HepG2 (cell line): ENCODE measurements at regions not wholly inside any gene's neighbourhood (a gene's known extent, or its start where the extent isn't known, plus 50 kb on each side); places are given as distances from the start of the nearest gene placed in this dataset.

Source experiments
- GTF3A ChIP-seq: sonication (generic); formaldehyde crosslinking; conservative IDR thresholded peaks from 2 replicates; pipeline ENCODE4 v1.4.0; 2020; ENCODE audit warnings: mild to moderate bottlenecking, missing genetic modification reagents
- MAFK ChIP-seq, 2 experiments: IDR thresholded peaks in 1 of 2; conservative IDR thresholded peaks in 1 of 2; 2 replicates each; pipeline ENCODE4 v1.6.1; 2011; ENCODE audit warnings: improper control_type of control experiment in 2 of 2, low read length in 2 of 2
- NR2C2 ChIP-seq: sonication (generic); formaldehyde crosslinking; IDR thresholded peaks from 2 replicates; pipeline ENCODE4 v1.4.0; 2020; ENCODE audit warnings: missing genetic modification reagents, mild to moderate bottlenecking, moderate library complexity, borderline replicate concordance
- NR3C1 ChIP-seq: sonication (generic); formaldehyde crosslinking; IDR thresholded peaks from 2 replicates; pipeline ENCODE4 v1.4.0; 2020; ENCODE audit warnings: missing genetic modification reagents
- POLR2A ChIP-seq, 2 experiments: IDR thresholded peaks; 2 replicates each; pipeline ENCODE4 v1.6.1; 2011; ENCODE audit warnings: low read depth in 2 of 2, low read length in 2 of 2, mild to moderate bottlenecking in 1 of 2, moderate library complexity in 1 of 2; ENCODE audit not compliant: insufficient read depth in 1 of 2
- ZFP1 ChIP-seq: IDR thresholded peaks from 2 replicates; pipeline ENCODE4 v1.6.1; 2016
- ZFP36L2 ChIP-seq: sonication (generic); formaldehyde crosslinking; IDR thresholded peaks from 2 replicates; pipeline ENCODE4 v1.4.0; 2020; ENCODE audit warnings: missing genetic modification reagents
- ZNF562 ChIP-seq: sonication (generic); formaldehyde crosslinking; IDR thresholded peaks from 2 replicates; pipeline ENCODE4 v1.8.0; 2022; ENCODE audit warnings: missing genetic modification reagents, borderline replicate concordance
- ZSCAN31 ChIP-seq: sonication (generic); formaldehyde crosslinking; IDR thresholded peaks from 2 replicates; pipeline ENCODE4 v1.5.0; 2020; ENCODE audit warnings: low read depth, mild to moderate bottlenecking, missing genetic modification reagents
- TF ChIP-seq, protein P1 (sequence below): conservative IDR thresholded peaks from 2 replicates; pipeline ENCODE4 v1.6.1; 2018; ENCODE audit warnings: missing genetic modification reagents
- TF ChIP-seq, protein P2 (sequence below): IDR thresholded peaks from 2 replicates; pipeline ENCODE4 v1.6.1; 2016; ENCODE audit warnings: missing compliant biosample characterization, missing genetic modification reagents, borderline replicate concordance
- TF ChIP-seq, protein P3 (sequence below): sonication (generic); formaldehyde crosslinking; IDR thresholded peaks from 2 replicates; pipeline ENCODE4 v1.4.0; 2020; ENCODE audit warnings: mild to moderate bottlenecking, missing genetic modification reagents
- TF ChIP-seq, protein P4 (sequence below): sonication (generic); formaldehyde crosslinking; IDR thresholded peaks from 2 replicates; pipeline ENCODE4 v1.5.0; 2020; ENCODE audit warnings: mild to moderate bottlenecking, missing genetic modification reagents, moderate library complexity
- TF ChIP-seq, protein P5 (sequence below): sonication (generic); formaldehyde crosslinking; IDR thresholded peaks from 2 replicates; pipeline ENCODE4 v1.4.0; 2020; ENCODE audit warnings: mild to moderate bottlenecking, missing genetic modification reagents

DNA sequence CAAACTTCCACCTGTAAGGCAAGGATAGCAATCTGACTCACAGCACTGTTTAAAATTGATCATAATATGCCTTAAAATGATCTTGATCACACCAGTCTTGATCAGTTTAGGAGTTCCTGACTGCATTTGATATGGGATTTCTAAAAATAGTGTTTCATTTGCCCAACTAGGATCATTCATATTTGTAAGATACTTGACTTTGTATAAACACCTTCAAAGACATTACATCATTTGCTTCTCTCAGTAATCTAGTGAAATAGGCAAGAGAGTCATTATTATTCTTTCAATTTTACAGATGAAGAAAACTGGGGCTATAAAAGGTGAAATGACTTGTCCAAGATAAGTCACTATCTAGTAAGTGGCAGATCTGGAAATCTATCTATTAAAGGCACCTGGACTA, 521.1 kb downstream of the GATA3 start:
- TF ChIP-seq, protein P1, sequence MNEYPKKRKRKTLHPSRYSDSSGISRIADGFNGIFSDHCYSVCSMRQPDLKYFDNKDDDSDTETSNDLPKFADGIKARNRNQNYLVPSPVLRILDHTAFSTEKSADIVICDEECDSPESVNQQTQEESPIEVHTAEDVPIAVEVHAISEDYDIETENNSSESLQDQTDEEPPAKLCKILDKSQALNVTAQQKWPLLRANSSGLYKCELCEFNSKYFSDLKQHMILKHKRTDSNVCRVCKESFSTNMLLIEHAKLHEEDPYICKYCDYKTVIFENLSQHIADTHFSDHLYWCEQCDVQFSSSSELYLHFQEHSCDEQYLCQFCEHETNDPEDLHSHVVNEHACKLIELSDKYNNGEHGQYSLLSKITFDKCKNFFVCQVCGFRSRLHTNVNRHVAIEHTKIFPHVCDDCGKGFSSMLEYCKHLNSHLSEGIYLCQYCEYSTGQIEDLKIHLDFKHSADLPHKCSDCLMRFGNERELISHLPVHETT (CRISPR knock-in tag): no peak
- TF ChIP-seq GTF3A (CRISPR knock-in tag) (no peak), MAFK (conservative IDR thresholded peaks at IDR 0.05 in 1 of 2, IDR thresholded peaks at IDR 0.05 in 1 of 2; ENCODE audit: low read length in 2 of 2) (no peak), NR2C2 (CRISPR knock-in tag) (no peak), POLR2A (IDR thresholded peaks at IDR 0.05; ENCODE audit: insufficient read depth in 1 of 2, low read depth in 2 of 2, low read length in 2 of 2) (no peak), ZSCAN31 (no peak), ZFP36L2 (CRISPR knock-in tag) (no peak), ZFP1 (CRISPR knock-in tag) (no peak), ZNF562 (CRISPR knock-in tag) (no peak), NR3C1 (CRISPR knock-in tag) (no peak)
- TF ChIP-seq, protein P2, sequence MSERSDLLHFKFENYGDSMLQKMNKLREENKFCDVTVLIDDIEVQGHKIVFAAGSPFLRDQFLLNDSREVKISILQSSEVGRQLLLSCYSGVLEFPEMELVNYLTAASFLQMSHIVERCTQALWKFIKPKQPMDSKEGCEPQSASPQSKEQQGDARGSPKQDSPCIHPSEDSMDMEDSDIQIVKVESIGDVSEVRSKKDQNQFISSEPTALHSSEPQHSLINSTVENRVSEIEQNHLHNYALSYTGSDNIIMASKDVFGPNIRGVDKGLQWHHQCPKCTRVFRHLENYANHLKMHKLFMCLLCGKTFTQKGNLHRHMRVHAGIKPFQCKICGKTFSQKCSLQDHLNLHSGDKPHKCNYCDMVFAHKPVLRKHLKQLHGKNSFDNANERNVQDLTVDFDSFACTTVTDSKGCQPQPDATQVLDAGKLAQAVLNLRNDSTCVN: no peak
- TF ChIP-seq, protein P3, sequence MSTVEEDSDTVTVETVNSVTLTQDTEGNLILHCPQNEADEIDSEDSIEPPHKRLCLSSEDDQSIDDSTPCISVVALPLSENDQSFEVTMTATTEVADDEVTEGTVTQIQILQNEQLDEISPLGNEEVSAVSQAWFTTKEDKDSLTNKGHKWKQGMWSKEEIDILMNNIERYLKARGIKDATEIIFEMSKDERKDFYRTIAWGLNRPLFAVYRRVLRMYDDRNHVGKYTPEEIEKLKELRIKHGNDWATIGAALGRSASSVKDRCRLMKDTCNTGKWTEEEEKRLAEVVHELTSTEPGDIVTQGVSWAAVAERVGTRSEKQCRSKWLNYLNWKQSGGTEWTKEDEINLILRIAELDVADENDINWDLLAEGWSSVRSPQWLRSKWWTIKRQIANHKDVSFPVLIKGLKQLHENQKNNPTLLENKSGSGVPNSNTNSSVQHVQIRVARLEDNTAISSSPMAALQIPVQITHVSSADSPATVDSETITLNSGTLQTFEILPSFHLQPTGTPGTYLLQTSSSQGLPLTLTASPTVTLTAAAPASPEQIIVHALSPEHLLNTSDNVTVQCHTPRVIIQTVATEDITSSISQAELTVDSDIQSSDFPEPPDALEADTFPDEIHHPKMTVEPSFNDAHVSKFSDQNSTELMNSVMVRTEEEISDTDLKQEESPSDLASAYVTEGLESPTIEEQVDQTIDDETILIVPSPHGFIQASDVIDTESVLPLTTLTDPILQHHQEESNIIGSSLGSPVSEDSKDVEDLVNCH: no peak
- TF ChIP-seq, protein P4, sequence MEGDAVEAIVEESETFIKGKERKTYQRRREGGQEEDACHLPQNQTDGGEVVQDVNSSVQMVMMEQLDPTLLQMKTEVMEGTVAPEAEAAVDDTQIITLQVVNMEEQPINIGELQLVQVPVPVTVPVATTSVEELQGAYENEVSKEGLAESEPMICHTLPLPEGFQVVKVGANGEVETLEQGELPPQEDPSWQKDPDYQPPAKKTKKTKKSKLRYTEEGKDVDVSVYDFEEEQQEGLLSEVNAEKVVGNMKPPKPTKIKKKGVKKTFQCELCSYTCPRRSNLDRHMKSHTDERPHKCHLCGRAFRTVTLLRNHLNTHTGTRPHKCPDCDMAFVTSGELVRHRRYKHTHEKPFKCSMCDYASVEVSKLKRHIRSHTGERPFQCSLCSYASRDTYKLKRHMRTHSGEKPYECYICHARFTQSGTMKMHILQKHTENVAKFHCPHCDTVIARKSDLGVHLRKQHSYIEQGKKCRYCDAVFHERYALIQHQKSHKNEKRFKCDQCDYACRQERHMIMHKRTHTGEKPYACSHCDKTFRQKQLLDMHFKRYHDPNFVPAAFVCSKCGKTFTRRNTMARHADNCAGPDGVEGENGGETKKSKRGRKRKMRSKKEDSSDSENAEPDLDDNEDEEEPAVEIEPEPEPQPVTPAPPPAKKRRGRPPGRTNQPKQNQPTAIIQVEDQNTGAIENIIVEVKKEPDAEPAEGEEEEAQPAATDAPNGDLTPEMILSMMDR: no peak
- TF ChIP-seq, protein P5, sequence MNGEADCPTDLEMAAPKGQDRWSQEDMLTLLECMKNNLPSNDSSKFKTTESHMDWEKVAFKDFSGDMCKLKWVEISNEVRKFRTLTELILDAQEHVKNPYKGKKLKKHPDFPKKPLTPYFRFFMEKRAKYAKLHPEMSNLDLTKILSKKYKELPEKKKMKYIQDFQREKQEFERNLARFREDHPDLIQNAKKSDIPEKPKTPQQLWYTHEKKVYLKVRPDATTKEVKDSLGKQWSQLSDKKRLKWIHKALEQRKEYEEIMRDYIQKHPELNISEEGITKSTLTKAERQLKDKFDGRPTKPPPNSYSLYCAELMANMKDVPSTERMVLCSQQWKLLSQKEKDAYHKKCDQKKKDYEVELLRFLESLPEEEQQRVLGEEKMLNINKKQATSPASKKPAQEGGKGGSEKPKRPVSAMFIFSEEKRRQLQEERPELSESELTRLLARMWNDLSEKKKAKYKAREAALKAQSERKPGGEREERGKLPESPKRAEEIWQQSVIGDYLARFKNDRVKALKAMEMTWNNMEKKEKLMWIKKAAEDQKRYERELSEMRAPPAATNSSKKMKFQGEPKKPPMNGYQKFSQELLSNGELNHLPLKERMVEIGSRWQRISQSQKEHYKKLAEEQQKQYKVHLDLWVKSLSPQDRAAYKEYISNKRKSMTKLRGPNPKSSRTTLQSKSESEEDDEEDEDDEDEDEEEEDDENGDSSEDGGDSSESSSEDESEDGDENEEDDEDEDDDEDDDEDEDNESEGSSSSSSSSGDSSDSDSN: no peak
